MCF 10A (cell line): ENCODE measurements at regions not wholly inside any gene's neighbourhood (a gene's known extent, or its start where the extent isn't known, plus 50 kb on each side); places are given as distances from the start of the nearest gene placed in this dataset.

Source experiments
- BruUV-seq: library from RNA; stranded (reverse); fragments of 400-500 nt; replicated peaks from 2 replicates; lab custom pipeline; 2021; lab: Mats Ljungman, UMichigan
- CTCF ChIA-PET: fragments of 300-600 bp; sonication (Branson Sonifier 250); formaldehyde crosslinking; extraction: SDS; loops from one replicate; lab custom pipeline; 2021; ENCODE audit warnings: antibody characterized with exemption, inconsistent platforms; lab: Yijun Ruan, JAX
- POLR2A ChIA-PET: fragments of 300-600, 350-650 bp; sonication (Branson Sonifier 250); formaldehyde crosslinking; extraction: SDS; loops from one replicate; lab custom pipeline; 2020; ENCODE audit warnings: antibody characterized with exemption, inconsistent platforms; lab: Yijun Ruan, JAX
- DNase-seq: peaks from one replicate; pipeline ENCODE4 v3.0.0-alpha.2; 2018; ENCODE audit not compliant: unreplicated experiment
- H3K27ac Mint-ChIP-seq: one replicate; pipeline ENCODE4 v1.8.0; 2022; ENCODE audit warnings: mild to moderate bottlenecking, low read depth, mixed read lengths; ENCODE audit not compliant: unreplicated experiment
- H3K27me3 Mint-ChIP-seq: one replicate; pipeline ENCODE4 v1.8.0; 2022; ENCODE audit warnings: mixed read lengths; ENCODE audit not compliant: insufficient read depth, unreplicated experiment
- H3K36me3 Mint-ChIP-seq: one replicate; pipeline ENCODE4 v1.8.0; 2022; ENCODE audit warnings: mild to moderate bottlenecking, moderate library complexity, mixed read lengths; ENCODE audit not compliant: insufficient read depth, unreplicated experiment
- H3K4me1 Mint-ChIP-seq: one replicate; pipeline ENCODE4 v1.8.0; 2022; ENCODE audit warnings: mixed read lengths; ENCODE audit not compliant: insufficient read depth, unreplicated experiment
- H3K4me3 Mint-ChIP-seq: one replicate; pipeline ENCODE4 v1.8.0; 2022; ENCODE audit warnings: mild to moderate bottlenecking, moderate library complexity, mixed read lengths; ENCODE audit not compliant: unreplicated experiment
- H3K9me3 Mint-ChIP-seq: one replicate; pipeline ENCODE4 v1.8.0; 2022; ENCODE audit warnings: mixed read lengths; ENCODE audit not compliant: unreplicated experiment
- CTCF ChIP-seq: fragments of 200-600 bp; IDR thresholded peaks from one replicate; pipeline ENCODE4 v1.8.0; 2022; ENCODE audit warnings: antibody characterized with exemption, mild to moderate bottlenecking; ENCODE audit not compliant: unreplicated experiment
- intact Hi-C: fragments of 100-400 bp; cut with micrococcal nuclease; formaldehyde crosslinking; loops from 2 replicates; pipeline ENCODE4 v1.14.1; 2022

GRCh38 chr11:39139581-39139980 lies 2319.9 kb downstream of the LRRC4C start:
- ChIA-PET CTCF (no interaction called here), POLR2A (no interaction called here)
- intact Hi-C loops: no loop called here
- BruUV-seq: no TSS peak
- no peak for DNase-seq
- H3K4me3 Mint-ChIP-seq: no peak overlapping the region
- no peaks in the 10 kb centered on the region for H3K27me3 Mint-ChIP-seq
- no peaks in the 10 kb centered on the region for H3K9me3 Mint-ChIP-seq
- TF ChIP-seq CTCF: no peak
- no peak overlapping the region for H3K27ac Mint-ChIP-seq
- H3K36me3 Mint-ChIP-seq: no peaks in the 10 kb centered on the region
- no peaks in the 10 kb centered on the region for H3K4me1 Mint-ChIP-seq

- Mint-ChIP-seq H3K27ac (no peak overlapping the region), H3K4me1 (no peaks in the 10 kb centered on the region)
- BruUV-seq: no TSS peak
These were observed 2338.6 kb downstream of the LRRC4C start for GRCh38 chr11:39120890-39121289.

GRCh38 chr11:39113606-39114005 lies 2345.8 kb downstream of the LRRC4C start:
- no peak for DNase-seq
- intact Hi-C loops: no loop called here
- ChIA-PET POLR2A (no interaction called here), CTCF (no interaction called here)
- no peak for TF ChIP-seq CTCF
- Mint-ChIP-seq H3K4me1 (no peaks in the 10 kb centered on the region), H3K36me3 (no peaks in the 10 kb centered on the region), H3K4me3 (no peak overlapping the region), H3K27me3 (no peaks in the 10 kb centered on the region), H3K9me3 (no peaks in the 10 kb centered on the region), H3K27ac (no peak overlapping the region)
- BruUV-seq: no TSS peak

More at GRCh38 chr11:39120890-39121289, 2338.6 kb downstream of the LRRC4C start:
- Mint-ChIP-seq H3K9me3 (no peaks in the 10 kb centered on the region), H3K27me3 (no peaks in the 10 kb centered on the region), H3K36me3 (no peaks in the 10 kb centered on the region), H3K4me3 (no peak overlapping the region)
- no peak for TF ChIP-seq CTCF
- no peak for DNase-seq
- ChIA-PET POLR2A (interaction anchor here (1.0 kb wide), 1 partner anchor 22 kb away, joined by 3 read pairs; no protein-coding TSS in a partner anchor), CTCF (no interaction called here)
- intact Hi-C loops: no loop called here

- no peak for DNase-seq
- Mint-ChIP-seq H3K36me3 (no peaks in the 10 kb centered on the region), H3K27ac (no peak overlapping the region), H3K4me3 (no peak overlapping the region), H3K4me1 (no peaks in the 10 kb centered on the region), H3K27me3 (no peaks in the 10 kb centered on the region), H3K9me3 (peaks cover 8% of the 10 kb centered on the region)
- ChIA-PET POLR2A (no interaction called here), CTCF (no interaction called here)
- no TSS peak for BruUV-seq
- TF ChIP-seq CTCF: no peak
- intact Hi-C loops: no loop called here
These were observed 2357.2 kb downstream of the LRRC4C start for GRCh38 chr11:39102236-39102635.
